Keratinocyte (primary cell): ENCODE measurements at regions not wholly inside any gene's neighbourhood (a gene's known extent, or its start where the extent isn't known, plus 50 kb on each side); places are given as distances from the start of the nearest gene placed in this dataset.

ENCODE experiments used
- DNase-seq: peaks from one replicate; pipeline ENCODE4 v3.0.0-alpha.2; 2011; ENCODE audit warnings: low read depth, missing footprints, low spot score
- FAIRE-seq: peaks from 2 replicates; lab custom pipeline; 2011; peaks lifted over from hg19 to GRCh38; lab: Jason Lieb, UNC
- H2AFZ ChIP-seq: 2 replicates; pipeline ENCODE4 v1.6.0; 2012; ENCODE audit warnings: low read length, control low read depth, inconsistent platforms; ENCODE audit not compliant: control insufficient read depth
- H3K27ac ChIP-seq: 2 replicates; pipeline ENCODE4 v1.5.1; 2011; ENCODE audit warnings: low read length; ENCODE audit not compliant: control insufficient read depth, insufficient read depth
- H3K27me3 ChIP-seq: 3 replicates; pipeline ENCODE4 v1.6.0; 2011; ENCODE audit warnings: low read length; ENCODE audit not compliant: control insufficient read depth, insufficient read depth; ENCODE audit errors: extremely low read depth
- H3K36me3 ChIP-seq, 2 experiments: 2 replicates in 1 of 2; 3 replicates in 1 of 2; pipeline ENCODE4 v1.5.1; 2011; ENCODE audit warnings: low read length in 2 of 2, mild to moderate bottlenecking in 1 of 2; ENCODE audit not compliant: control insufficient read depth in 2 of 2, insufficient read depth in 2 of 2; ENCODE audit errors: extremely low read depth in 1 of 2
- H3K4me1 ChIP-seq: 3 replicates; pipeline ENCODE4 v1.5.1; 2011; ENCODE audit warnings: low read length; ENCODE audit not compliant: control insufficient read depth, insufficient read depth; ENCODE audit errors: extremely low read depth
- H3K4me2 ChIP-seq: 3 replicates; pipeline ENCODE4 v1.6.0; 2011; ENCODE audit warnings: low read depth, low read length; ENCODE audit not compliant: control insufficient read depth, insufficient read depth; ENCODE audit errors: extremely low read depth
- H3K4me3 ChIP-seq, 3 experiments: fragments of 200-600 bp in 1 of 3; sonication (generic) in 1 of 3; 2 replicates in 2 of 3; 3 replicates in 1 of 3; pipeline ENCODE4 v1.5.1; 2011 to 2016; ENCODE audit warnings: low read length in 3 of 3, mild to moderate bottlenecking in 3 of 3, control low read depth in 2 of 3, inconsistent platforms in 1 of 3, low read depth in 1 of 3, mixed read lengths in 1 of 3, mixed run types in 1 of 3, moderate library complexity in 1 of 3; ENCODE audit not compliant: control insufficient read depth in 2 of 3, insufficient read depth in 2 of 3; ENCODE audit errors: extremely low read depth in 1 of 3
- H3K79me2 ChIP-seq: 2 replicates; pipeline ENCODE4 v1.6.0; 2012; ENCODE audit warnings: low read length; ENCODE audit not compliant: control insufficient read depth, insufficient read depth
- H3K9ac ChIP-seq: 3 replicates; pipeline ENCODE4 v1.6.0; 2011; ENCODE audit warnings: low read length; ENCODE audit not compliant: control insufficient read depth, insufficient read depth; ENCODE audit errors: extremely low read depth
- H3K9me1 ChIP-seq: 3 replicates; pipeline ENCODE4 v1.6.0; 2011; ENCODE audit warnings: low read length; ENCODE audit not compliant: control insufficient read depth, insufficient read depth; ENCODE audit errors: extremely low read depth
- H3K9me3 ChIP-seq: 2 replicates; pipeline ENCODE4 v1.5.1; 2012; ENCODE audit warnings: low read depth, low read length; ENCODE audit not compliant: control insufficient read depth
- H4K20me1 ChIP-seq: 3 replicates; pipeline ENCODE4 v1.6.0; 2011; ENCODE audit warnings: low read length; ENCODE audit not compliant: control insufficient read depth, insufficient read depth; ENCODE audit errors: extremely low read depth
- CTCF ChIP-seq, 3 experiments: IDR thresholded peaks in 1 of 3; conservative IDR thresholded peaks in 1 of 3; optimal IDR thresholded peaks in 1 of 3; 2 replicates in 2 of 3; 3 replicates in 1 of 3; pipeline versions ENCODE3 to v1.5.1; 2011; ENCODE audit warnings: low read length in 3 of 3, mild to moderate bottlenecking in 3 of 3, moderate library complexity in 2 of 3, control low read depth in 1 of 3, inconsistent platforms in 1 of 3; ENCODE audit not compliant: insufficient read depth in 2 of 3; ENCODE audit errors: extremely low read depth in 1 of 3
- EZH2 ChIP-seq: IDR thresholded peaks from one replicate; pipeline ENCODE4 v1.6.1; 2012; ENCODE audit warnings: inconsistent platforms, mild to moderate bottlenecking, low read length, moderate library complexity
- dilution Hi-C: fragments of 300-500 bp; cut with MboI; formaldehyde crosslinking; loops from one replicate; pipeline ENCODE4 v1.7.0; 2020; ENCODE audit warnings: low sequenced_read_pairs; ENCODE audit not compliant: extremely low pct_ligation_motif_present

- Histone ChIP-seq H3K27me3 (no peaks in the 10 kb centered on the region), H3K36me3 (no peaks in the 10 kb centered on the region), H3K27ac (no peak overlapping the region), H3K79me2 (no peaks in the 10 kb centered on the region), H2AFZ (no peak overlapping the region), H4K20me1 (no peaks in the 10 kb centered on the region), H3K9me1 (no peaks in the 10 kb centered on the region), H3K9ac (no peak overlapping the region), H3K4me3 (no peak overlapping the region), H3K9me3 (no peaks in the 10 kb centered on the region), H3K4me1 (no peaks in the 10 kb centered on the region), H3K4me2 (no peak overlapping the region)
- FAIRE-seq, result no peak
- DNase-seq, result no peak
- no peak for TF ChIP-seq EZH2
- no peak for TF ChIP-seq CTCF (optimal IDR thresholded peaks at IDR 0.05 in 1 of 3, IDR thresholded peaks at IDR 0.05 in 1 of 3, conservative IDR thresholded peaks at IDR 0.05 in 1 of 3; ENCODE audit: extremely low read depth in 1 of 3, insufficient read depth in 2 of 3, low read length in 3 of 3)
- dilution Hi-C loops, result no loop called here
These were observed 614.2 kb upstream of the NRSN1 start for GRCh38 chr6:23511817-23512216.

- FAIRE-seq (no peak), DNase-seq (no peak)
- dilution Hi-C loops, result no loop called here
- H3K9me3 ChIP-seq, result no peaks in the 10 kb centered on the region
- no peak overlapping the region for H3K27ac ChIP-seq
- TF ChIP-seq EZH2 (no peak), CTCF (optimal IDR thresholded peaks at IDR 0.05 in 1 of 3, IDR thresholded peaks at IDR 0.05 in 1 of 3, conservative IDR thresholded peaks at IDR 0.05 in 1 of 3; ENCODE audit: extremely low read depth in 1 of 3, insufficient read depth in 2 of 3, low read length in 3 of 3) (no peak)
- no peak overlapping the region for H3K4me2 ChIP-seq
- H2AFZ ChIP-seq, result no peak overlapping the region
- H3K4me1 ChIP-seq, result no peaks in the 10 kb centered on the region
- H3K79me2 ChIP-seq, result no peaks in the 10 kb centered on the region
- H3K9ac ChIP-seq, result no peak overlapping the region
- H3K9me1 ChIP-seq, result no peaks in the 10 kb centered on the region
- H3K27me3 ChIP-seq, result no peaks in the 10 kb centered on the region
- H3K4me3 ChIP-seq, result no peak overlapping the region
- no peaks in the 10 kb centered on the region for H3K36me3 ChIP-seq
- no peaks in the 10 kb centered on the region for H4K20me1 ChIP-seq
These were observed 607.7 kb upstream of the NRSN1 start for GRCh38 chr6:23518294-23518693.
